Transverse colon (tissue), 4 donors: ENCODE measurements at regions not wholly inside any gene's neighbourhood (a gene's known extent, or its start where the extent isn't known, plus 50 kb on each side); places are given as distances from the start of the nearest gene placed in this dataset.
A peak's percentile ranks its signal among the peaks of the same experiment; 100 is the strongest.
"Not testable (repeated sequence)": the region's sequence is repeated elsewhere in the genome, so short reads cannot be mapped to it uniquely, and the experiment has no call there.

ENCODE experiments used
- DNase-seq: peaks from one replicate; pipeline ENCODE4 v3.0.0-alpha.2; 2019
- H3K27ac ChIP-seq, 4 donors: fragments of 200-600 bp; sonication (generic); 2 replicates each; pipeline ENCODE4 v1.5.1; 2016 to 2018; ENCODE audit warnings: inconsistent platforms in 4 of 4
- H3K27me3 ChIP-seq: fragments of 200-600 bp; sonication (generic); 2 replicates; pipeline ENCODE4 v1.5.1; 2017; ENCODE audit warnings: inconsistent platforms
- H3K36me3 ChIP-seq, 4 donors: fragments of 200-600 bp; sonication (generic); 2 replicates each; pipeline ENCODE4 v1.5.1; 2017 to 2019; ENCODE audit warnings: inconsistent platforms in 4 of 4
- H3K4me1 ChIP-seq, 4 donors: fragments of 200-600 bp; sonication (generic); 2 replicates each; pipeline ENCODE4 v1.5.1; 2017 to 2020; ENCODE audit warnings: inconsistent platforms in 4 of 4
- H3K4me3 ChIP-seq, 4 donors: fragments of 200-600 bp; sonication (generic); 1 replicate in 1 of 4; 2 replicates in 3 of 4; pipeline versions ENCODE4 v1.5.1 to v1.6.1; 2017 to 2019; ENCODE audit warnings: inconsistent platforms in 4 of 4
- H3K9me3 ChIP-seq, 2 donors: fragments of 200-600 bp; sonication (generic); 2 replicates each; pipeline ENCODE4 v1.5.1; 2017 to 2019; ENCODE audit warnings: inconsistent platforms in 2 of 2
- EP300 ChIP-seq: sonication (generic); formaldehyde crosslinking; IDR thresholded peaks from one replicate; pipeline ENCODE4 v1.6.1; 2017; ENCODE audit warnings: antibody characterized with exemption, low read depth
- POLR2A ChIP-seq: fragments of 450-650 bp; IDR thresholded peaks from one replicate; pipeline ENCODE4 v1.6.1; 2016; ENCODE audit warnings: antibody characterized with exemption, mild to moderate bottlenecking, moderate library complexity
- POLR2AphosphoS5 ChIP-seq, 3 donors: sonication (generic); formaldehyde crosslinking; IDR thresholded peaks; one replicate each; pipeline ENCODE4 v1.6.1; 2016; ENCODE audit warnings: antibody characterized with exemption in 3 of 3
- WGBS, 2 donors: methylation state at CpG; one replicate each; pipeline ENCODE4 v1.1.5; 2018; ENCODE audit warnings: low coverage in 1 of 2; 5-methylcytosine and 5-hydroxymethylcytosine counted together
- in situ Hi-C, 4 donors: fragments of 200-750 bp; cut with MboI; loops; one replicate each; pipeline versions ENCODE4 v1.15.0 to v1.15.1; 2017; ENCODE audit warnings: low sequenced_read_pairs in 3 of 4, low pct_ligation_motif_present in 1 of 4, low pct_unique_long_range_greater_than_20kb in 1 of 4
- intact Hi-C: fragments of 100-400 bp; cut with DNase I; formaldehyde crosslinking; loops from one replicate; pipeline ENCODE4 v1.15.1; 2023; ENCODE audit warnings: low total_unique reads
- TF ChIP-seq, protein P1 (sequence below), 5 experiments: fragments of 200-600 bp in 3 of 5; fragments of 450-650 bp in 2 of 5; sonication (generic) in 3 of 5; IDR thresholded peaks; 1 replicate in 2 of 5; 2 replicates in 3 of 5; pipeline ENCODE4 v1.5.1; 2016 to 2017; ENCODE audit warnings: antibody characterized with exemption in 5 of 5, inconsistent platforms in 3 of 5, mild to moderate bottlenecking in 2 of 5, moderate library complexity in 1 of 5

DNA sequence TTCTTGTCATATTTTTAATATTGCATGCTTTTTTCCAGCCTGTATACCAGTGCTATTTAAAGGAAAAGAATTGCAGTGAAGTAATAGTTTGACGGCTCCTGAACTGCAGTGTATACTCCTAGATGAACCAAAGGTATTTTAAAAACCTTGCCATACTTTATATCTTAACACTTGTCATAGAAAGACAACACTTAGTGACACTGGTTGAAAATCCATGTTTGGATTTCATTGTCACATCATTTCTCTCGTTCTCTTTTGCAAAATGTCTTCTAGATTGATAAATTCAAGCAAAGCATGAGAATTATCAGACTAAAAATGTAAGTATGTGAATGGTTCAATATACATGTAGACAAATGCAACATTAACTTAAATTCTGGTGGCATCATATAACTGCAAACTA, 1293.9 kb downstream of the PCDH9 start:
- H3K27ac ChIP-seq = no peak overlapping the region
- DNase-seq = no peak
- in situ Hi-C loops = no loop called here
- no peak for TF ChIP-seq POLR2A
- TF ChIP-seq POLR2AphosphoS5 (IDR thresholded peaks at IDR 0.05) = no peak
- no peak for TF ChIP-seq EP300
- TF ChIP-seq, protein P1, sequence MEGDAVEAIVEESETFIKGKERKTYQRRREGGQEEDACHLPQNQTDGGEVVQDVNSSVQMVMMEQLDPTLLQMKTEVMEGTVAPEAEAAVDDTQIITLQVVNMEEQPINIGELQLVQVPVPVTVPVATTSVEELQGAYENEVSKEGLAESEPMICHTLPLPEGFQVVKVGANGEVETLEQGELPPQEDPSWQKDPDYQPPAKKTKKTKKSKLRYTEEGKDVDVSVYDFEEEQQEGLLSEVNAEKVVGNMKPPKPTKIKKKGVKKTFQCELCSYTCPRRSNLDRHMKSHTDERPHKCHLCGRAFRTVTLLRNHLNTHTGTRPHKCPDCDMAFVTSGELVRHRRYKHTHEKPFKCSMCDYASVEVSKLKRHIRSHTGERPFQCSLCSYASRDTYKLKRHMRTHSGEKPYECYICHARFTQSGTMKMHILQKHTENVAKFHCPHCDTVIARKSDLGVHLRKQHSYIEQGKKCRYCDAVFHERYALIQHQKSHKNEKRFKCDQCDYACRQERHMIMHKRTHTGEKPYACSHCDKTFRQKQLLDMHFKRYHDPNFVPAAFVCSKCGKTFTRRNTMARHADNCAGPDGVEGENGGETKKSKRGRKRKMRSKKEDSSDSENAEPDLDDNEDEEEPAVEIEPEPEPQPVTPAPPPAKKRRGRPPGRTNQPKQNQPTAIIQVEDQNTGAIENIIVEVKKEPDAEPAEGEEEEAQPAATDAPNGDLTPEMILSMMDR (IDR thresholded peaks at IDR 0.05) = no peak
- H3K36me3 ChIP-seq = no peaks in the 10 kb centered on the region
- no peak overlapping the region for H3K4me3 ChIP-seq
- H3K9me3 ChIP-seq = no peaks in the 10 kb centered on the region
- H3K4me1 ChIP-seq = no peaks in the 10 kb centered on the region
- 61 to 75% methylated on average over 2 of the region's 2 CpGs for WGBS, 2 donors
- no peaks in the 10 kb centered on the region for H3K27me3 ChIP-seq
- intact Hi-C loops = no loop called here

DNA sequence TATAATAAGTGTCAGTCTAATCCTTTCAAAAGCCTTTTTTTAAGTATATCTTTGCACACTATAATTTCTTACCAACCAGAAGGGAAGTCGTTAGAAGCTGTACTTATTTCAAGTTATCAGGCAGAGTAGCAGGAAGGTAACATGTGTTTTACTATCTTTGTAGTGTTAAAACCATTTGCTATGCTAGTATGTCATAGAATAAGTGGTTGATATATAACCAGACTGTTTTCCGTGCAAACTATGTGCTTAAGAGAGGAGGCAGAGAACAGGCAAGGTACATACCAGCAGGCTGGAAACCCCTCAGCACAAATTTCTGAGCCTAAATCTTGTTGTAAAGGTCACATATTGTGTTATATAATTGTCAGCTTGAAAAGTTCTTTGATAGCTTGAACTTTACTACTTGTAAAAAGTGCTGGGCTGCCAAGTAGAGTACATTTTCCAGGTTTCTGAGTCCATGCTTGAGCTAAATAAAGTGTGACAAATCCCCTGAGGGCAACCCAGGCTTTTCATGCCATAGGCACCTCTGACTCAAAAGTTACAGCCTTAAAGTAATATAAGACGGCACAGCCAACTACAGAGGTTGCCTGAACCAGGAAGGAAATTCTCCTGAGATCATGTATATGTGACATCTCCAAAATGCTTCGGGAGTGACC, 1297.4 kb downstream of the PCDH9 start:
- TF ChIP-seq EP300 (no peak), POLR2AphosphoS5 (IDR thresholded peaks at IDR 0.05) (no peak), POLR2A (no peak)
- H3K27ac ChIP-seq = no peak overlapping the region
- WGBS, 2 donors = 35 to 39% methylated on average over 3 to 4 of the region's 4 CpGs
- intact Hi-C loops (no loop called here), in situ Hi-C loops (no loop called here)
- no peak for DNase-seq
- H3K27me3 ChIP-seq = no peaks in the 10 kb centered on the region
- no peaks in the 10 kb centered on the region for H3K4me1 ChIP-seq
- no peaks in the 10 kb centered on the region for H3K36me3 ChIP-seq
- H3K9me3 ChIP-seq = no peaks in the 10 kb centered on the region
- no peak overlapping the region for H3K4me3 ChIP-seq

DNA sequence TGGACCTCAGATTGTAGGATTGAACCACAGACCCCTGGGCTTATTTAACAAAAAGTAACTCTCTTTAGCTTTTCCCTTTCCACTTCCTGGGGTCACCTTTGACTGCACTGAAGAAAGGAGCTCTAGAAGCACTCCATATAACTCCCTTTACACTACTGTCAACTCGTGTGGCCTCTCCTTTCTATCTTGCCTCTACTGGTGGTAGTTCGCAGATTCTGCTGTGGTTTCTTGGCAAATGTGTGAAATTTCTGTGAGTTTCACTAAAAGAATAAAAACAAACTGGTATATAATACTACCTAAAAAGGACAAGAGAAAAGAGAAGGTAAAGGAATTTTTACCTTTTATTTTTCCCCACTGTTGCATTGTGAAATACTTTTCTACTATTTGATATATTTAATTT, 1298.1 kb downstream of the PCDH9 start:
- in situ Hi-C loops = no loop called here

DNA sequence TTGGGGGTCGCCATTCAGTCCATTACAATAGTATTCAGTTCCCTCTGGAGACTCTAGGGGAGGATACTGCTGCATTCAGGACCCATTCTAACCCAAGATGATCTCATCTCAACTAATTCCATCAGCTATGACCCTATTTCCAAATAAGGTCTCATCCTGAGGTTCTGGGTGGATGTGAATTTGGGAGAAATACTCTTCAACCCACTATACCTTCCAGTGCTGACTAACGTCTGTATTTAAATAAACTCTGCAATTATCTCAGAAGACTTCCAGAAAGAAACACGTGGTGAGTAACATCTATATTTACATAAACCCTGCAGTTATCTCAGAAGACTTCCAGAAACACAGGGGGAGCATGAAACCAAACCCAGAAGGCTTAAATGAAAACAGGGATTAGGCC, 1300.7 kb downstream of the PCDH9 start:
- no peak for TF ChIP-seq POLR2AphosphoS5 (IDR thresholded peaks at IDR 0.05)
- TF ChIP-seq EP300 = no peak
- TF ChIP-seq, protein P1 (IDR thresholded peaks at IDR 0.05) = no peak

More for the DNA sequence above, 1298.1 kb downstream of the PCDH9 start:
- no peak overlapping the region for H3K4me3 ChIP-seq
- H3K27me3 ChIP-seq = no peaks in the 10 kb centered on the region
- intact Hi-C loops = no loop called here
- no peak for DNase-seq
- no peaks in the 10 kb centered on the region for H3K36me3 ChIP-seq
- 75 to 86% methylated on average over 2 of the region's 2 CpGs for WGBS, 2 donors
- TF ChIP-seq POLR2A (no peak), POLR2AphosphoS5 (IDR thresholded peaks at IDR 0.05) (no peak), EP300 (no peak)
- TF ChIP-seq, protein P1 (IDR thresholded peaks at IDR 0.05) = no peak
- no peak overlapping the region for H3K27ac ChIP-seq
- H3K4me1 ChIP-seq = no peaks in the 10 kb centered on the region
- no peaks in the 10 kb centered on the region for H3K9me3 ChIP-seq

DNA sequence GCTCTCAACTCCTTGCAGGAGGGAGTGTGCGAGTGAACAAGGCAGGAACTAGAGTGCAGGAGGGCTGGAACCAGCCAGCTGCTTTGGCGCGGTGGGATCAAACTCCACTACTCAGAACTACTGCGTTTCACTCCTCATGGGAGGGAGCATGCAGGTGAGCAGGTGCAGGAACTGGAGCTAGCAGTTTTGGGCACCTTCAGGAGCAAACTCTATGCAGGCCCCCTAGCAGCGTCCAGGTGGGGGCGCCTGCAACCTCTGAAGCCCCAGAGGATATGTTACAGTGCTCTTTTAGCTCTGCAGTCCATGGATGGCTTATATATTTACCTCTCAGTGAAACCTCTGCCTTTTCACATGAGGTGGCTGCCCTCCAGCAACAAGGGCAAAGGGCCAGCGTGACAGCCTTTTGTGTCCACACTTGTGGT, 1303.4 kb downstream of the PCDH9 start:
- Histone ChIP-seq H3K27me3 (no peaks in the 10 kb centered on the region), H3K36me3 (no peaks in the 10 kb centered on the region), H3K4me3 (no peak overlapping the region), H3K27ac (no peak overlapping the region), H3K4me1 (no peaks in the 10 kb centered on the region), H3K9me3 (no peaks in the 10 kb centered on the region)
- DNase-seq = peak; percentile 9
- intact Hi-C loops (no loop called here), in situ Hi-C loops (no loop called here)
- 18% methylated on average over 5 of the region's 7 CpGs; no CpG with 5 or more reads in 1 of the 2 donors for WGBS, 2 donors
- TF ChIP-seq POLR2A (no peak), EP300 (no peak), POLR2AphosphoS5 (IDR thresholded peaks at IDR 0.05) (no peak)
- TF ChIP-seq, protein P1 (IDR thresholded peaks at IDR 0.05) = no peak

More for the DNA sequence above, 1300.7 kb downstream of the PCDH9 start:
- intact Hi-C loops = no loop called here
- no peaks in the 10 kb centered on the region for H3K4me1 ChIP-seq
- 66 to 72% methylated on average over 3 of the region's 3 CpGs for WGBS, 2 donors
- H3K9me3 ChIP-seq = no peaks in the 10 kb centered on the region
- in situ Hi-C loops = no loop called here
- H3K27ac ChIP-seq = no peak overlapping the region
- DNase-seq = no peak
- no peaks in the 10 kb centered on the region for H3K27me3 ChIP-seq
- H3K36me3 ChIP-seq = no peaks in the 10 kb centered on the region
- no peak overlapping the region for H3K4me3 ChIP-seq

DNA sequence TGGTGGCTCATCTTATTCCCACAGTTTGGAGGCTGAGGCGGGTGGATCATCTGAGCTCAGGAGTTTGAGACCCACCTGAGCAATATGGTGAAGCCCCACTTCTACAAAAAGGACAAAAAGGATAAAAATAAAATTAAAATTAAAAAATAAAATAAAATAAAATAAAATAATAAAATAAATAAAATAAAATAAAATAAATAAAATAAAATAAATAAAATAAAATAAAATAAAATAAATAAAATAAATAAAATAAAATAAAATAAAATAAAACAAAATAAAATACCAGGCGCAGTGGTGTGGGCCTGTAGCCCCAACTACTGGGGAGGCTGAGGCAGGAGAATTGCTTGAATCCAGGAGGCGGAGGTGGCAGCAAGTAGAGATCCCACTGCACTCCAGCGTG, 1307.3 kb downstream of the PCDH9 start:
- H3K27ac ChIP-seq, in situ Hi-C loops, H3K9me3 ChIP-seq, H3K36me3 ChIP-seq, DNase-seq, H3K27me3 ChIP-seq, H3K4me3 ChIP-seq, intact Hi-C loops, H3K4me1 ChIP-seq: not testable (repeated sequence)
- WGBS, 2 donors = 80 to 93% methylated on average over 1 to 4 of the region's 4 CpGs
